Endothelial cell of umbilical vein (primary cell): ENCODE measurements at regions not wholly inside any gene's neighbourhood (a gene's known extent, or its start where the extent isn't known, plus 50 kb on each side); places are given as distances from the start of the nearest gene placed in this dataset.

Source experiments
- CTCF ChIP-seq, 2 donors: IDR thresholded peaks; 1 replicate in 1 of 2; 2 replicates in 1 of 2; pipeline ENCODE4 v1.5.1; 2011; ENCODE audit warnings: low read length in 2 of 2, mild to moderate bottlenecking in 2 of 2, moderate library complexity in 2 of 2, control low read depth in 1 of 2, inconsistent platforms in 1 of 2, low read depth in 1 of 2; ENCODE audit not compliant: insufficient read depth in 1 of 2; ENCODE audit errors: extremely low read depth in 1 of 2
- MAX ChIP-seq: IDR thresholded peaks from 2 replicates; pipeline ENCODE4 v1.6.1; 2011; ENCODE audit not compliant: insufficient read depth, insufficient read length
- POLR2A ChIP-seq: IDR thresholded peaks from 2 replicates; pipeline ENCODE4 v1.6.1; 2012; ENCODE audit warnings: low read depth, mild to moderate bottlenecking, control low read depth, low read length
- POLR2AphosphoS5 ChIP-seq: IDR thresholded peaks from 2 replicates; pipeline ENCODE4 v1.6.1; 2012; ENCODE audit warnings: low read depth, mild to moderate bottlenecking, control low read depth, low read length, moderate library complexity; ENCODE audit not compliant: insufficient read depth

DNA sequence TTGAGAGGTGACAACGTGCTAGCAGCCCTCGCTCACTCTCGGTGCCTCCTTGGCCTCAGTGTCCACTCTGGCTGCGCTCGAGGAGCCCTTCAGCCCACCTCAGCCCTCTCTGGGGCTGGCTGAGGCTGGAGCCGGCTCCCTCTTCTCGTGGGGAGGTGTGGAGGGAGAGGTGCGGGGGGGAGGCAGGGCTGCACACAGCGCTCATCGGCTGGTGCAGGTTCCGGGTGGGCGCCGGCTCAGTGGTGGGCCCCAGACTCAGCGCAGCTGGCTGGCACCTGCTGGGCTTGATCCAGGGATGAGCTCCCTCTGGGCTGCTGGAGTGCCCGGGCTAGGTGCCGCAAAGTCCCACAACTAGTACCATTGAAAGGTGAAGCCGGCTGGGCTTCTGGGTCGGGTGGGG, 957.8 kb upstream of the GJE1 start:
- TF ChIP-seq CTCF (IDR thresholded peaks at IDR 0.05; ENCODE audit: extremely low read depth in 1 of 2, insufficient read depth in 1 of 2, low read depth in 1 of 2, low read length in 2 of 2): no peak
- TF ChIP-seq MAX: no peak
- no peak for TF ChIP-seq POLR2A
- TF ChIP-seq POLR2AphosphoS5: no peak
